Epithelial cell of prostate (primary cell): ENCODE measurements at regions not wholly inside any gene's neighbourhood (a gene's known extent, or its start where the extent isn't known, plus 50 kb on each side); places are given as distances from the start of the nearest gene placed in this dataset.
"Not testable (repeated sequence)": the region's sequence is repeated elsewhere in the genome, so short reads cannot be mapped to it uniquely, and the experiment has no call there.

Experiments
- DNase-seq: peaks from one replicate; pipeline ENCODE4 v3.0.0-alpha.2; 2011; ENCODE audit warnings: low read depth, low spot score
- H3K27ac ChIP-seq: fragments of 450-650 bp; 2 replicates; pipeline ENCODE4 v1.5.1; 2017; ENCODE audit warnings: mild to moderate bottlenecking

DNA sequence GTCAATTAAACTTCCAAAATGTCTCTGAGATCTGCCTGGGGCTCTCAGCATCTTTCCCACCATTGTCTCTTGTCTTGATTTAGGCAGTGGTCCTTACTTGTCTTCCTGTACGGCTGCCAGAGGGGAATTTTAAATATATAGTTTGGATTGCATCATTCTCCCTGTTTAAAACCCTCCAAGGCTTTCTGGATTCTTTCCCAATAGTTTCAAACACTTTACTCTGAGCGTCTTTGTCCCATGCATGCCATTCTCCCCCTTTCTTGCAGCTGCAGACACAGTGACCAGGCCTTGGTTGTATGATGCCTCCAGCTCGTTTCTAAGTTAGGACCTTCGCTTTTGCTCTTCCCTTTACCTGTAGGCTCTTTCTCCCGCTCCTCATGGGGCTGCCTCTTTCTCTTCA lies 323.3 kb upstream of the CTNNB1 start:
- H3K27ac ChIP-seq = no peak overlapping the region
- no peak for DNase-seq

GRCh38 chr3:40876496-40876895 lies 322.8 kb upstream of the CTNNB1 start:
- H3K27ac ChIP-seq = no peak overlapping the region
- no peak for DNase-seq

GRCh38 chr3:40877631-40878463 lies 321.5 kb upstream of the CTNNB1 start:
- no peak overlapping the region for H3K27ac ChIP-seq
- no peak for DNase-seq

- DNase-seq = no peak
- H3K27ac ChIP-seq = no peak overlapping the region
These were observed 320.8 kb upstream of the CTNNB1 start for GRCh38 chr3:40878464-40878905.

- no peak overlapping the region for H3K27ac ChIP-seq
- no peak for DNase-seq
These were observed 313.9 kb upstream of the CTNNB1 start for GRCh38 chr3:40885430-40885829.

- DNase-seq = no peak
- H3K27ac ChIP-seq = no peak overlapping the region
These were observed 312.5 kb upstream of the CTNNB1 start for GRCh38 chr3:40886660-40887425.

DNA sequence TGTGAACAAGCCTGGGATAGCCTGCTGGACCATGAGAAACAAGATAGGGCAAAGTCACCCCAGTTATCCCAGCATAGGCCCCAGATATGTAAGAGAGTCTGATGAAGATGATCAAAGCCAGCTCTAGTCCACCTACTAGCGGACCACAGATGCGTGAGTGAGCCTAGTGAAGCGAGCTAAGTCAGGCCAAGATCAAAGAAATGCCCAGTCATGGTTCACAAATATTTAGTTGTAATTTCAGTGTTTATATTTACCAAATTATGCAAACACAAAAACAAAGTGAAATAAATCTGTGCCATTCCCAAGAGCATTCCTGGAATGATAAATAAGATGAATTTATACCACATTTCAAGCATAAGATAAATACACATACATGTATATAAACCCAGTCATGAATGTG lies 308.1 kb upstream of the CTNNB1 start:
- no peak for DNase-seq
- no peak overlapping the region for H3K27ac ChIP-seq

GRCh38 chr3:40895109-40895508 lies 304.2 kb upstream of the CTNNB1 start:
- no peak for DNase-seq
- no peak overlapping the region for H3K27ac ChIP-seq

- DNase-seq = peak; percentile 70
- H3K27ac ChIP-seq = peak overlapping the region; percentile 48
These were observed 300.0 kb upstream of the CTNNB1 start for GRCh38 chr3:40899286-40899712.

- H3K27ac ChIP-seq = no peak overlapping the region
- DNase-seq = no peak
These were observed 298.0 kb upstream of the CTNNB1 start for GRCh38 chr3:40901298-40901697.

DNA sequence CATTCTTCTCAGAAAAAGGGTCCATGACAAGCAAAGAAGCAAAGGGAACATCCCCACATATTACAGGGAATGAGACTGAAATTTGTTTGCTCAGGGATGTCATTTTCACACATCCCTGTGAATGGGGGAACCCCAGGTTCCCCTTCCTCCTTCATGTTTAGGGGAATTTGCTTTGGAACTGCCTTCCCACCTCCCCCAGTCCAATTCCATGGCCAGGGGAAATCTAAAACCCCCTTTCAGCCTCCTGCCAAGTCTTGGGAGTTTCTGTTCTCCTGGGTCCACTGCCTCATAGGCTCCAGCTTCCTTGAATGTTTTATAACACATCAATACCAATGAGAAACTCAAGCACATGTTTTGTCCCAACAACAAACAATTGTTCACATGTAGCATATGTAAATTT lies 297.5 kb upstream of the CTNNB1 start:
- DNase-seq = no peak
- H3K27ac ChIP-seq = no peak overlapping the region

GRCh38 chr3:40907907-40908465 lies 291.3 kb upstream of the CTNNB1 start:
- not testable (repeated sequence) for DNase-seq, H3K27ac ChIP-seq

DNA sequence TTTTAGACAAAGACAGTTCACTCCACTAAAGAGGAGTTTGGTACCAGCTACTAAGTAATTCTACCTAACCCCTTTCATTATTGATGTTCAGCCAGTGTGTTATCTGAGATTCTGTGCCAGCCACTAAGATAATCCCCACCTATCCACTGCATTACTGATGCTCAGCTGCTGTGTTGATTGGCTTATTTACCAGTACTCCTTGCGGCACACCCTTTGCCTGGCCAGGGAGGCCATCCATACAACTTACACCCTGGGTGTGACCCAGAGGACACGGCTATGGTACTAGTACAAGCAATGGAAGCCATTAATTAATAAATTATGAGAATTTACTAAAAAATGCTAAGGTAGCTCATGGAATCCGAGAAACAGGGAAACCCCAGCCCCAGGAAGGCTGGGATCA lies 290.7 kb upstream of the CTNNB1 start:
- DNase-seq = no peak
- H3K27ac ChIP-seq = no peak overlapping the region

GRCh38 chr3:40911264-40911663 lies 288.0 kb upstream of the CTNNB1 start:
- DNase-seq = no peak
- H3K27ac ChIP-seq = no peak overlapping the region

GRCh38 chr3:40911928-40912327 lies 287.4 kb upstream of the CTNNB1 start:
- no peak for DNase-seq

DNA sequence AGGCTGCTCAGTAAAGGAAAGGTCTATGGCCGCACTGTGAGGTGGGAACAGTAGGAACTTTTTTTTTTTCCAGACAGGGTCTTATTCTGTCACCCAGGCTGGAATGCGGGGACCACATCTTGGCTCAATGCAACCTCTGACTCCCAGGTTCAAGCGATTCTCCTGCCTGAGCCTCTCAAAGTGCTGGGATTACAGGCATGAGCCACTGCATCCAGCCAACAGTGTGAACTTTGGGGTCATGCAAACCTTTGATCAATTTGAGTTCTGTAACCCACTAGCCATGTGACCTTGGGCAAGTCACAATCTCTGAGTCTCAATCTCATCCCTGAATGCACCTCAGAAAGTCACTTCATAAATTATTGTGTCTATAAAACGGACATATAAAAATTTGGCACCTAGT lies 286.8 kb upstream of the CTNNB1 start:
- H3K27ac ChIP-seq = no peak overlapping the region
- DNase-seq = no peak

More at GRCh38 chr3:40911928-40912327, 287.4 kb upstream of the CTNNB1 start:
- H3K27ac ChIP-seq = no peak overlapping the region

DNA sequence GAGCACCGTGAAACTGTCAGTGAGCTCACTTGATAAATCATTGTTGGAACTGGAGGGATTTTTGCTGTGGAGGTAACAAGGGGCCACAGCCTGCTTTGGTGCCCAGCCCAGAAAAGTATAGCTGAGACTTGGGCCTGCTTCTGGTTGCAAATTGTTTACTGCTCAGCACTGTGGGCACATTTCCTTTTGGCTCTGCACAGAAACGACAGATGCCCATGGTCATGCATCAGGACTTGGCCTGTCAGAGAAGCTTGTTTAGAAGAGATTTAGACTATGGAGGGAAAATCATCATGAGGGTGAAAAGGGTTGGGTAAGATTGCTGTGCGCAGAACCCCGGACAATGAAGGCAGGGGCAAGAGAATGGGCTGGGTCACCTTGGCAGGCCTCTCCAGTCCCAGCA lies 286.1 kb upstream of the CTNNB1 start:
- no peak for DNase-seq
- no peak overlapping the region for H3K27ac ChIP-seq

- no peak overlapping the region for H3K27ac ChIP-seq
- DNase-seq = no peak
These were observed 285.7 kb upstream of the CTNNB1 start for GRCh38 chr3:40913641-40914040.

DNA sequence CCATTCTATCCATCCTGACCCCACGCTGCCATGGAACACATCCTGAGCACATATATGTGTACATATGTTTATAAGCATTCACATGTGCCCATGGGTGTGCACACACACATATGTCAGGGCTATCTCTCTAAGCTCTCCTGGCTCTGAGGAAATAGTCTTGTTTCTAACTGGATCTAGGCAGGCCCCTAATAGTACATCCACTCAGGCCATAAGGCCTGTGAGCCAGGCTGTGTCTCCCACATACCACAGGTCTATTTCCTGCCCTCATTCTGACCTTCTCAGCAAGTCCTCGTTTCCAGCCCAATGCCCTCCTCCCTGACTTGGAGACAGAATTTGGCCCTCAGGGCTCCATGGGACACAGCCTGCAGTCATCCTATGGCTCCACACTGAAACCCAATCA lies 284.8 kb upstream of the CTNNB1 start:
- no peak overlapping the region for H3K27ac ChIP-seq

GRCh38 chr3:40915346-40915865 lies 283.9 kb upstream of the CTNNB1 start:
- DNase-seq = no peak
- H3K27ac ChIP-seq = no peak overlapping the region

More for the DNA sequence above, 284.8 kb upstream of the CTNNB1 start:
- DNase-seq = no peak

- no peak overlapping the region for H3K27ac ChIP-seq
- peak; percentile 29 for DNase-seq
These were observed 279.3 kb upstream of the CTNNB1 start for GRCh38 chr3:40920041-40920440.
